Lower lobe of right lung (tissue), 2 donors: ENCODE measurements at regions not wholly inside any gene's neighbourhood (a gene's known extent, or its start where the extent isn't known, plus 50 kb on each side); places are given as distances from the start of the nearest gene placed in this dataset.

ENCODE experiments used
- ATAC-seq, 2 donors: fragments of 200-7000 bp; cut with Tn5 transposase; one replicate each; pipeline ENCODE4 v1.9.1; 2020 to 2022; ENCODE audit warnings: mild to moderate bottlenecking in 2 of 2, moderate library complexity in 2 of 2
- DNase-seq: peaks from one replicate; pipeline ENCODE4 v3.0.0-alpha.2; 2020
- H3K27ac ChIP-seq: fragments of 200-600 bp; one replicate; pipeline ENCODE4 v1.8.0; 2022
- H3K27me3 ChIP-seq: fragments of 200-600 bp; one replicate; pipeline ENCODE4 v1.8.0; 2022; ENCODE audit warnings: low read depth
- H3K36me3 ChIP-seq: fragments of 200-600 bp; one replicate; pipeline ENCODE4 v1.8.0; 2022; ENCODE audit warnings: mild to moderate bottlenecking
- H3K4me1 ChIP-seq: fragments of 200-600 bp; one replicate; pipeline ENCODE4 v1.8.0; 2022
- H3K4me3 ChIP-seq: fragments of 200-600 bp; one replicate; pipeline ENCODE4 v1.8.0; 2022; ENCODE audit warnings: mild to moderate bottlenecking
- H3K9me3 ChIP-seq: fragments of 200-600 bp; one replicate; pipeline ENCODE4 v1.8.0; 2022
- CTCF ChIP-seq: fragments of 200-600 bp; IDR thresholded peaks from one replicate; pipeline ENCODE4 v1.8.0; 2022; ENCODE audit warnings: antibody characterized with exemption, mild to moderate bottlenecking
- intact Hi-C: fragments of 100-400 bp; cut with DNase I; formaldehyde crosslinking; loops from one replicate; pipeline ENCODE4 v1.11.0; 2022
- donor health status: DM: no; HTN: yes; CAD: no; lungs with severe emphysema.

DNA sequence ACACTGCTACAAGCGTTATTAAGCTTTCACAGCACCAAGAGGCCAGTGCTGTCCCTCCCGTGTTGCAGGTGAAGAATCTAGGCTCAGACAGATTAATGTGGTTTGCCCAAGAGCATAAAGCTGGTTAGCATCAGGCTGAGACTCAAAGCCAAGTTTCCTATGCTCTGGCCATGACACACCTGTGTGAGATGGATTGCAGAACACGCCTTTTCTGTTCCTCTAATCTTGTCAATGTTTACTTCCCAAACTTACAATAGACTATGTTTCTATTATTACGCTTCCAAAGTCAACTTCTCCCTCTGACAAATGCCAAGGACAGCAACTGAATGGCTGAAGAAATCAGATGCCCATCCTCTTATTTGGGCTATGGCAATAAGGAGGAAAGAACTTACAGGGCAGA, 138.4 kb upstream of the SLIT3 start:
- Histone ChIP-seq H3K27ac (no peak overlapping the region), H3K9me3 (no peaks in the 10 kb centered on the region), H3K4me1 (no peaks in the 10 kb centered on the region), H3K36me3 (no peaks in the 10 kb centered on the region), H3K27me3 (no peaks in the 10 kb centered on the region), H3K4me3 (no peak overlapping the region)
- no peak for DNase-seq
- no peak for ATAC-seq
- no peak for TF ChIP-seq CTCF
- intact Hi-C loops, result no loop called here

GRCh38 chr5:169435506-169436229, 134.7 kb upstream of the SLIT3 start:
- H3K9me3 ChIP-seq, result no peaks in the 10 kb centered on the region
- H3K27me3 ChIP-seq, result no peaks in the 10 kb centered on the region

DNA sequence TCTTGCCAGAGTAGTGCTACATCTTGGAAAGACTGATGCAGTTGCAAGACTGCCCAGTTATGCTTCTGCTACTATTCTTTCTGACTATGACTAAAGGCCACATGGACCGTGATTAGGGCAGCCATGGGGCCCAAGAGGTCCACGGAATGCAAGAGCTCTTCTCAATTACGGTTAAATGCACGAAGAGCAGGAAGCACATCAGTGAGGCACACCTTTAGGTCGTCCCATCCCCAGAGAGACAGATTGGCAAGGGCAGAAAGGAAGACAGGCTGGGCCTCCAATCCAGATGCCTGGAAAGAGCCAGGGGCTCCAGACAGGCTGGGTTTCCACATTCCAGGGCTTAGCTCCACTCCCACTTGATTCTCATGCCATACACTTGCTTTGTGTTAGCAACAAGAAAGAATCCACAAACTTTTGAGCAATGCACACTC, 132.3 kb upstream of the SLIT3 start:
- no peaks in the 10 kb centered on the region for H3K4me1 ChIP-seq
- no peak for TF ChIP-seq CTCF
- no peak overlapping the region for H3K4me3 ChIP-seq
- DNase-seq, result no peak
- intact Hi-C loops, result no loop called here
- H3K9me3 ChIP-seq, result no peaks in the 10 kb centered on the region
- H3K27ac ChIP-seq, result no peak overlapping the region
- no peak for ATAC-seq
- H3K27me3 ChIP-seq, result no peaks in the 10 kb centered on the region
- no peaks in the 10 kb centered on the region for H3K36me3 ChIP-seq

More at GRCh38 chr5:169435506-169436229, 134.7 kb upstream of the SLIT3 start:
- no peak overlapping the region for H3K4me3 ChIP-seq
- H3K36me3 ChIP-seq, result no peaks in the 10 kb centered on the region
- ATAC-seq (no peak), DNase-seq (no peak)
- TF ChIP-seq CTCF, result no peak
- intact Hi-C loops, result no loop called here
- no peak overlapping the region for H3K27ac ChIP-seq
- H3K4me1 ChIP-seq, result no peaks in the 10 kb centered on the region

GRCh38 chr5:169431386-169431785, 130.4 kb upstream of the SLIT3 start:
- Histone ChIP-seq H3K27ac (no peak overlapping the region), H3K4me1 (no peaks in the 10 kb centered on the region), H3K9me3 (no peaks in the 10 kb centered on the region), H3K27me3 (no peaks in the 10 kb centered on the region), H3K4me3 (no peak overlapping the region), H3K36me3 (no peaks in the 10 kb centered on the region)
- ATAC-seq, result no peak
- intact Hi-C loops, result no loop called here
- no peak for DNase-seq
- TF ChIP-seq CTCF, result no peak

DNA sequence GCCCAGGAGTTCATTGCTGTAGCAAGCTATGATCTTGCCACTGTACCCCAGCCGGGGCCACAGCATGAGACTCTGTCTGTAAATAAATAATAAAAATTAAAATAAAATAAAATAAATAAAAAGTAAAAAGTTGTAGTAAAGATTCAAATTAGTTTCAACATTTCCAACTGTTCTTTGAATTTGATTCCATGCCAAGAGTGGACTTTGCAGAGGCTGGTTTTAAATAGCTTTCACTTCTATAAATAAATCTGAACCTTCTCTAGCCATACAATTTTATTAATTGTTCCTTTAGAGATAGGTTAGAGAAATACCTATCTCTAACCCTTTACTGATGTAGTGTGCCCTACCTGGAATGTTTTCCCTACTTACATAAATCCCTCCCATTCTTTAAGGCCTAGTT, 129.7 kb upstream of the SLIT3 start:
- intact Hi-C loops, result no loop called here
- Histone ChIP-seq H3K27ac (no peak overlapping the region), H3K4me3 (no peak overlapping the region)

More for the DNA sequence above, 129.7 kb upstream of the SLIT3 start:
- TF ChIP-seq CTCF, result no peak
- ATAC-seq (no peak), DNase-seq (no peak)
- Histone ChIP-seq H3K4me1 (no peaks in the 10 kb centered on the region), H3K36me3 (no peaks in the 10 kb centered on the region), H3K9me3 (no peaks in the 10 kb centered on the region), H3K27me3 (no peaks in the 10 kb centered on the region)
